GM12872 (cell line): ENCODE measurements at regions not wholly inside any gene's neighbourhood (a gene's known extent, or its start where the extent isn't known, plus 50 kb on each side); places are given as distances from the start of the nearest gene placed in this dataset.

Experiments
- TF ChIP-seq, protein P1 (sequence below): IDR thresholded peaks from 3 replicates; pipeline ENCODE4 v1.5.1; 2011; ENCODE audit warnings: low read depth, mild to moderate bottlenecking, low read length, moderate library complexity; ENCODE audit not compliant: insufficient read depth

GRCh38 chr4:112085156-112086035, 59.9 kb upstream of the FAM241A start:
- TF ChIP-seq, protein P1, sequence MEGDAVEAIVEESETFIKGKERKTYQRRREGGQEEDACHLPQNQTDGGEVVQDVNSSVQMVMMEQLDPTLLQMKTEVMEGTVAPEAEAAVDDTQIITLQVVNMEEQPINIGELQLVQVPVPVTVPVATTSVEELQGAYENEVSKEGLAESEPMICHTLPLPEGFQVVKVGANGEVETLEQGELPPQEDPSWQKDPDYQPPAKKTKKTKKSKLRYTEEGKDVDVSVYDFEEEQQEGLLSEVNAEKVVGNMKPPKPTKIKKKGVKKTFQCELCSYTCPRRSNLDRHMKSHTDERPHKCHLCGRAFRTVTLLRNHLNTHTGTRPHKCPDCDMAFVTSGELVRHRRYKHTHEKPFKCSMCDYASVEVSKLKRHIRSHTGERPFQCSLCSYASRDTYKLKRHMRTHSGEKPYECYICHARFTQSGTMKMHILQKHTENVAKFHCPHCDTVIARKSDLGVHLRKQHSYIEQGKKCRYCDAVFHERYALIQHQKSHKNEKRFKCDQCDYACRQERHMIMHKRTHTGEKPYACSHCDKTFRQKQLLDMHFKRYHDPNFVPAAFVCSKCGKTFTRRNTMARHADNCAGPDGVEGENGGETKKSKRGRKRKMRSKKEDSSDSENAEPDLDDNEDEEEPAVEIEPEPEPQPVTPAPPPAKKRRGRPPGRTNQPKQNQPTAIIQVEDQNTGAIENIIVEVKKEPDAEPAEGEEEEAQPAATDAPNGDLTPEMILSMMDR = no peak

GRCh38 chr4:112086036-112086434, 59.2 kb upstream of the FAM241A start:
- TF ChIP-seq, protein P1 = no peak

GRCh38 chr4:112093636-112094202, 51.5 kb upstream of the FAM241A start:
- TF ChIP-seq, protein P1 = no peak

GRCh38 chr4:112094330-112094729, 50.9 kb upstream of the FAM241A start:
- TF ChIP-seq, protein P1 = no peak
